GM23248 (cell line): ENCODE measurements at regions not wholly inside any gene's neighbourhood (a gene's known extent, or its start where the extent isn't known, plus 50 kb on each side); places are given as distances from the start of the nearest gene placed in this dataset.

Source experiments
- DNase-seq: peaks from one replicate; pipeline ENCODE4 v3.0.0-alpha.2; 2015
- H2AFZ ChIP-seq: fragments of 200-600 bp; sonication (generic); 2 replicates; pipeline ENCODE4 v1.6.1; 2016; ENCODE audit warnings: antibody characterized with exemption
- H3F3A ChIP-seq: fragments of 200-600 bp; sonication (generic); 2 replicates; pipeline ENCODE4 v1.6.1; 2016; ENCODE audit warnings: mild to moderate bottlenecking, antibody characterized with exemption, mixed run types; ENCODE audit not compliant: insufficient read depth
- H3K27ac ChIP-seq: fragments of 200-600 bp; sonication (generic); 2 replicates; pipeline ENCODE4 v1.5.1; 2016; ENCODE audit warnings: mild to moderate bottlenecking
- H3K27me3 ChIP-seq: fragments of 200-600 bp; sonication (generic); replicated peaks from 2 replicates; pipeline ENCODE4 v1.6.1; 2016; ENCODE audit warnings: mild to moderate bottlenecking; ENCODE audit not compliant: insufficient read depth
- H3K36me3 ChIP-seq: fragments of 200-600 bp; sonication (generic); 2 replicates; pipeline ENCODE4 v1.6.1; 2016; ENCODE audit warnings: low read depth, mild to moderate bottlenecking
- H3K4me1 ChIP-seq: fragments of 200-600 bp; sonication (generic); 2 replicates; pipeline ENCODE4 v1.6.1; 2016; ENCODE audit warnings: mild to moderate bottlenecking; ENCODE audit not compliant: insufficient read depth
- H3K4me2 ChIP-seq: fragments of 200-600 bp; sonication (generic); one replicate; pipeline ENCODE4 v1.6.1; 2016; ENCODE audit warnings: mild to moderate bottlenecking; ENCODE audit not compliant: unreplicated experiment
- H3K4me3 ChIP-seq: fragments of 200-600 bp; sonication (generic); 2 replicates; pipeline ENCODE4 v1.5.1; 2016; ENCODE audit warnings: mild to moderate bottlenecking
- H3K79me2 ChIP-seq: fragments of 200-600 bp; sonication (generic); 2 replicates; pipeline ENCODE4 v1.6.1; 2016; ENCODE audit warnings: mild to moderate bottlenecking; ENCODE audit not compliant: insufficient read depth
- H3K9ac ChIP-seq: fragments of 200-600 bp; sonication (generic); 2 replicates; pipeline ENCODE4 v1.6.1; 2016; ENCODE audit warnings: mild to moderate bottlenecking
- H3K9me2 ChIP-seq: fragments of 200-600 bp; sonication (generic); 2 replicates; pipeline ENCODE4 v1.6.1; 2016; ENCODE audit warnings: mixed run types, mild to moderate bottlenecking, moderate library complexity; ENCODE audit not compliant: insufficient read depth
- H3K9me3 ChIP-seq: fragments of 200-600 bp; sonication (generic); one replicate; pipeline ENCODE4 v1.6.1; 2017; ENCODE audit warnings: low read depth
- H4K20me1 ChIP-seq: fragments of 200-600 bp; sonication (generic); 2 replicates; pipeline ENCODE4 v1.6.0; 2016; ENCODE audit not compliant: insufficient read depth
- EZH2 ChIP-seq: fragments of 200-600 bp; sonication (generic); IDR thresholded peaks from 2 replicates; pipeline ENCODE4 v1.6.1; 2018; ENCODE audit warnings: antibody characterized with exemption, mild to moderate bottlenecking; ENCODE audit not compliant: insufficient read depth, poor library complexity, severe bottlenecking
- EZH2phosphoT487 ChIP-seq: fragments of 200-600 bp; sonication (generic); IDR thresholded peaks from 2 replicates; pipeline ENCODE4 v1.6.1; 2018; ENCODE audit warnings: antibody characterized with exemption, moderate library complexity, mild to moderate bottlenecking, low read depth; ENCODE audit not compliant: insufficient read depth
- WGBS, 2 experiments: methylation state at CpG; one replicate each; pipeline ENCODE4 v1.1.6; 2015 to 2017; ENCODE audit warnings: low lambda C conversion rate in 2 of 2, low coverage in 1 of 2; ENCODE audit errors: missing lambda C conversion rate in 2 of 2; 5-methylcytosine and 5-hydroxymethylcytosine counted together
- in situ Hi-C: fragments of 300-500 bp; cut with MboI; formaldehyde crosslinking; loops from 2 replicates; pipeline ENCODE4 v1.15.0; 2020

GRCh38 chr16:13571036-13571435, 348.9 kb upstream of the ERCC4 start:
- no peak for DNase-seq
- no peaks in the 10 kb centered on the region for H3K36me3 ChIP-seq
- H3K9ac ChIP-seq: no peak overlapping the region
- H3K4me1 ChIP-seq: no peaks in the 10 kb centered on the region
- WGBS, 2 experiments: 39 to 44% methylated on average over 7 of the region's 7 CpGs
- H3K27ac ChIP-seq: no peak overlapping the region
- H4K20me1 ChIP-seq: no peaks in the 10 kb centered on the region
- H3K9me3 ChIP-seq: no peaks in the 10 kb centered on the region
- no peaks in the 10 kb centered on the region for H3K9me2 ChIP-seq
- no peaks in the 10 kb centered on the region for H3K79me2 ChIP-seq
- H3K27me3 ChIP-seq: no peaks in the 10 kb centered on the region
- no peaks in the 10 kb centered on the region for H3F3A ChIP-seq
- H3K4me2 ChIP-seq: no peak overlapping the region
- no peak overlapping the region for H2AFZ ChIP-seq
- no peak overlapping the region for H3K4me3 ChIP-seq
- no peak for TF ChIP-seq EZH2
- TF ChIP-seq EZH2phosphoT487: no peak
- in situ Hi-C loops: no loop called here

GRCh38 chr16:13573903-13574302, 346.1 kb upstream of the ERCC4 start:
- Histone ChIP-seq H3K9me3 (no peaks in the 10 kb centered on the region), H3K27me3 (no peaks in the 10 kb centered on the region), H3K9ac (no peak overlapping the region), H3K4me3 (no peak overlapping the region), H3F3A (no peaks in the 10 kb centered on the region), H3K36me3 (no peaks in the 10 kb centered on the region), H3K9me2 (no peaks in the 10 kb centered on the region), H3K27ac (no peak overlapping the region), H3K4me2 (no peak overlapping the region), H2AFZ (no peak overlapping the region), H4K20me1 (no peaks in the 10 kb centered on the region), H3K79me2 (no peaks in the 10 kb centered on the region), H3K4me1 (no peaks in the 10 kb centered on the region)
- TF ChIP-seq EZH2: no peak
- no peak for TF ChIP-seq EZH2phosphoT487
- DNase-seq: no peak
- in situ Hi-C loops: no loop called here
- 6 to 26% methylated on average over 3 of the region's 3 CpGs for WGBS, 2 experiments

- WGBS, 2 experiments: 0 to 7% methylated on average over 1 of the region's 1 CpG
- TF ChIP-seq EZH2 (no peak), EZH2phosphoT487 (no peak)
- no peak overlapping the region for H3K9ac ChIP-seq
- in situ Hi-C loops: no loop called here
- no peak overlapping the region for H3K4me3 ChIP-seq
- no peaks in the 10 kb centered on the region for H3K4me1 ChIP-seq
- H4K20me1 ChIP-seq: no peaks in the 10 kb centered on the region
- H3F3A ChIP-seq: no peaks in the 10 kb centered on the region
- no peaks in the 10 kb centered on the region for H3K27me3 ChIP-seq
- no peaks in the 10 kb centered on the region for H3K9me2 ChIP-seq
- no peaks in the 10 kb centered on the region for H3K9me3 ChIP-seq
- DNase-seq: no peak
- H2AFZ ChIP-seq: no peak overlapping the region
- no peaks in the 10 kb centered on the region for H3K36me3 ChIP-seq
- no peaks in the 10 kb centered on the region for H3K79me2 ChIP-seq
- H3K4me2 ChIP-seq: no peak overlapping the region
- H3K27ac ChIP-seq: no peak overlapping the region
These were observed 333.9 kb upstream of the ERCC4 start for GRCh38 chr16:13586051-13586450.

DNA sequence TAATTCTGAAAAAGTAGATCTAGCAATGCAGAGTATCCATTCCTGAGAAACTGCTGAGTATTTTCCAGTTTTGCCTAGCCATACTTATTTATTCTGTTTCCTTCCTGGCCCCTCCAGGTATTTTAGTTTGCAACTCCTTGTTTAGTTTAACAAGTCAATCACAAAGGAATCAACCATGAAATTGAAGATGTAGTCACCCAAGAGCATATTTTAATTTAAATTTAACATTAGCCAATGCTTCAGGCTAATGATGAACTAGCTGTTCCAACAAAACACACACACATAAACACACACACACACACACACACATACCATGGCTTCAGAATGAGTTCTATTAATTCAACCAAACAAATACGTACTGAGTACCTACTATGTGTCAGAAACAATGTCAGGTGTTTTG, 332.8 kb upstream of the ERCC4 start:
- Histone ChIP-seq H3K36me3 (no peaks in the 10 kb centered on the region), H3K9me3 (no peaks in the 10 kb centered on the region), H4K20me1 (no peaks in the 10 kb centered on the region), H3K4me1 (no peaks in the 10 kb centered on the region), H3K4me2 (no peak overlapping the region), H3K27ac (no peak overlapping the region), H3K27me3 (no peaks in the 10 kb centered on the region), H3K9me2 (no peaks in the 10 kb centered on the region), H3K9ac (no peak overlapping the region), H3F3A (no peaks in the 10 kb centered on the region), H3K4me3 (no peak overlapping the region), H2AFZ (no peak overlapping the region), H3K79me2 (no peaks in the 10 kb centered on the region)
- WGBS, 2 experiments: 11% methylated on average over 1 of the region's 1 CpG
- in situ Hi-C loops: no loop called here
- no peak for DNase-seq
- TF ChIP-seq EZH2phosphoT487 (no peak), EZH2 (no peak)

- Histone ChIP-seq H3K79me2 (no peaks in the 10 kb centered on the region), H3K36me3 (no peaks in the 10 kb centered on the region), H3K4me1 (no peaks in the 10 kb centered on the region), H3K27ac (no peak overlapping the region), H3K27me3 (no peaks in the 10 kb centered on the region), H3K4me3 (no peak overlapping the region), H4K20me1 (no peaks in the 10 kb centered on the region), H3K9me3 (no peaks in the 10 kb centered on the region), H3K9me2 (no peaks in the 10 kb centered on the region), H3K9ac (no peak overlapping the region), H3F3A (no peaks in the 10 kb centered on the region), H3K4me2 (no peak overlapping the region), H2AFZ (no peak overlapping the region)
- no peak for TF ChIP-seq EZH2phosphoT487
- DNase-seq: no peak
- WGBS, 2 experiments: 0% methylated on average over 3 of the region's 3 CpGs
- in situ Hi-C loops: no loop called here
These were observed 325.1 kb upstream of the ERCC4 start for GRCh38 chr16:13594823-13595222.
